GM21528 (cell line): ENCODE measurements at regions not wholly inside any gene's neighbourhood (a gene's known extent, or its start where the extent isn't known, plus 50 kb on each side); places are given as distances from the start of the nearest gene placed in this dataset.
"Not testable (repeated sequence)": the region's sequence is repeated elsewhere in the genome, so short reads cannot be mapped to it uniquely, and the experiment has no call there.

Experiments used
- ATAC-seq: cut with Tn5 transposase; IDR thresholded peaks from one replicate; pipeline ENCODE4 v1.9.1; 2021; ENCODE audit warnings: mild to moderate bottlenecking, moderate library complexity; ENCODE audit not compliant: unreplicated experiment, low FRiP score

- ATAC-seq, result no peak
Measured at GRCh38 chr3:144859161-144859560, 887.5 kb downstream of the DIPK2A start.

DNA sequence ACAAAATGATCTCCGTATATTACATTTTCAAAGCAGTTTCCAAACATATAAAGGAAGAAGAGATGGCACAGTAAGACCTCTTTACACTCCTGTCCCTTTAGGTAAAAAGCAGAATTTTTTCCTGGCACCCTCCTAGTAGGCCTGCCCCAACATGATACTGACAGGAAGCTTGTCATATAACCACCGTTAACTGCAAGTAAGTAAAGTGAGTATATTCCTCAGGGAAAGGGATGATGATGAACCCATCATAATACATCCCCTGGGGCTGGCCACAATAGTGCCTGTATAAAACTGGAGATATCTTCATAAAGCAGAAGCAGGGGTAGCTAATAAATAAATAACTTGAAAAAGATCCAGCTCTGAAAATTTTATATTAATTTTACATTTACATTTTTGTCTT, 893.0 kb downstream of the DIPK2A start:
- no peak for ATAC-seq

DNA sequence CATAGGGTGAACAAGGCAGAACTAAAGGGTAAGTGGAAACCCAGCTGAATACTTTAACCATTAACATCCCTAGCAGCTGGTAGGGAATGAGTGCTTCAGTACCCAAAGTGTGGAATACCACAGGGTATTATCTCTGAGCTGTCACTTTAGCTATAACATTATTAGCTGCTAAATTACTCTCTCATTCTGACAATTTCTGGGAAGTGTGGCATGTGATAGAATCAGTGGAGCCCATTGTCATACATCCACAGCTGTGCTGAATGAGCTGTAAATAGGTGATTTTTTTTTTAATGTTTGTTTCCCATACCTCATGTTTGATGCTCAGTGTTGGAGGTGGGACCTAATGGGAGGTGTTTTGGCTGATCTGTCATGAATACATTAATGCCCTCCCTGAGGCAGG, 894.3 kb downstream of the DIPK2A start:
- no peak for ATAC-seq

DNA sequence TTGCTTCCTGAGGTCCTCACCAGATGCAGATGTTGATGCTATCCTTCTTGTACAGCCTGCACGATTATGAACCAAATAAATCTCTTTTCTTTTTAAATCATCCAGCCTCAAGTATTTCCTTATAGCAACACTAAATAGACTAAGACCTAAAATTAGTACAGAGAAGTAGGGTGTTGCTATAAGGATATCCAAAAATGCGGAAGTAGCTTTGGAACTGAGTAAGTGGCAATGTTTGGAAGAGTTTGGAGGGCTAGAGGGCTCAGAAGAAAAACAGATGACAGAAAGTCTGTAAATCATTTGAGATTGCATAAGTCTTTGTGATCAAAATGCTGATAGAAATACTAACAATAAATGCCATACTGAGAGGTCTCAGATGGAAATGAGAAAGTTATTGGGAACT, 894.9 kb downstream of the DIPK2A start:
- no peak for ATAC-seq

DNA sequence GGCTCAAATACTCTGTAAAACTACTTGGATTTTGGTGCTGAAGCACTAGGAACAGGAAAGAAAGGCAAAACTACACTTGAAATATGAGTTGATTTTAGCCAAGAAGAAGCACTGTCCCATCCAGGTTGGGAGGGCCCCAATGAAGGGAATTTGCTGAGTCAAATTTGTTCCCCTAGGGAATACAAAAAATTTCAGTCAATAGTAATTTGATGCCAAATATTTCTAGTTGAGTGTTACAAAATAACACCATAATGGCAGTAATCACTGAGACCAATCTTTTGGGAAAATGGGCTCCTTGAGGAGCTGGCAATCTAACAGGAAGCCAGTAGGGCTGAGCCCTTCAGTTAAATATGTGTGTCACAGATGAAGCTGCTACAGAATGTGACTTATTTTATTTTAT, 896.9 kb downstream of the DIPK2A start:
- no peak for ATAC-seq

- no peak for ATAC-seq
Measured at GRCh38 chr3:144873066-144873465, 901.4 kb downstream of the DIPK2A start.

- no peak for ATAC-seq
Measured at GRCh38 chr3:144875211-144875610, 903.6 kb downstream of the DIPK2A start.

GRCh38 chr3:144877356-144877755, 905.7 kb downstream of the DIPK2A start:
- ATAC-seq, result no peak

- ATAC-seq, result no peak
Measured at GRCh38 chr3:144879701-144880100, 908.1 kb downstream of the DIPK2A start.

DNA sequence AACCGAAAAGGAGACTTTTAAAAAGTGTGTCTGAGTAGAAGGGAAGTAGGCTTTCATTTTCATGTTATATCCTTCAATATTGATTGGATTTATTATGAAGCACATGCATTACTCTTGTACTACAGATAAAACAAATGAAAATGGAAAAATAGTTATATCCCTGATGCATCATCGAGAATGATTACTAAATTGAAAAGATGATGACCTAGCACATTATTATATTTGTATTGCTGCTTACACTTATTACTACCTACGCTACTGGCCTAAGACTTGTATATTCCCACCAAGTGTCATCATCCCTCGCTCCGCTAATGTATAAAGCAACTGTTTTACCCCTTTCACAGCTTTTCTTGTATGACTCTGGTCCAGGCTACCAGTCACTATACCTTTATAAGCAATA, 922.4 kb downstream of the DIPK2A start:
- ATAC-seq, result no peak

DNA sequence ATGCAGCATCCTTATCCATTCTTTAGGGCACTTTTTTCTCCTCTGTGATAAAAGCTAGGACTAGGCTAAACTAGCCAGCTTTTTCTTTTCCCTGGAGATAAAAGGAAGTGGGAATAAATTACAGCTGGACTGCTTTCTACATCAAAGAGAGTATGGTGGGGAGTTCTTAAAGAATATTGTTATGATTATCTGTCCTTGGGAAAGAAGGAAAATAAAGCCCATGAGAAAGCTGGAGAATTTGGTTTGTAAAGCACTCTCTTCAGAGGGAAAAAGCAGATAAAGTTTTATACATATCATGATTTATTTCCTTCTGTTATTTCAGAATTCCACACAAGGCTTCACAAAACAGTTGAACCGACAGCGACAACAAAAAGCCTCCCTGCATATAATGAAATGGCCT, 923.0 kb downstream of the DIPK2A start:
- no peak for ATAC-seq

DNA sequence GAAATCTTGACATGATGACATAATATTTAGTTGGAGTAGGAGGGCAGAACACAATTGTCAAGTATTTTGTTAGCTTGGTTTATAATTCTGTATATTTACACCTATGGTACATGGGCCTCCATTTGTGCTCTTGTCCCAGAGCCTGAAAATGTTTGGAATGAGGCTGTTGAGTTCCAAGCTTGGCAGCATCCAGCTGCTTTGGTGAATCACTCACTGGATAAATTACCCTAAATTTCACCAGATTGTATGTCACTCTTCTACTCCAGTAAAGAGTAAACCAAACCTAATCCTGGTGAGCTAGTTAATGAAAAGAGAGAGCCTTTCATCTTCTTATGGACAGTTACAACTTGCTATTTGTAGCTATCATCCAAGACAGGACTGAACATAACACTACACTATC, 928.7 kb downstream of the DIPK2A start:
- no peak for ATAC-seq

DNA sequence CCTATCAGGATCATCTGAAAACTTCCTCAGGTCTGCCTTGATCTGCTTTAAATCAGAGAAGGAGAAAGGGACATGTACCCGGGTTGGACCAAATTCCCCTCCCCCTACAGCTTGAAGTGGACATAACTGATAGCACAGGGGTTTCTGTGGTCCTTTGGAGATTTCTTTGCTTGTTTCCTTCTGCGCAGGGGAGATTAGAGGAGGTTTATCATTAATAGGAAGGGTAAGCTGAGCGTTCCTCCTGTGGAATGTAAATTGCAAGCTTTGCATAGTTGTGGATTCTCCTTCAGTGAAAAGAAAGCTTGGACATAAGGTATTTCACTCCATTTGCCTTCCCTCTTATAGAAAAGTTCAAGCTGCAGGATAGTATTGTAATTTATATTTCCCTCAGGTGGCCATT, 936.0 kb downstream of the DIPK2A start:
- ATAC-seq, result not testable (repeated sequence)

DNA sequence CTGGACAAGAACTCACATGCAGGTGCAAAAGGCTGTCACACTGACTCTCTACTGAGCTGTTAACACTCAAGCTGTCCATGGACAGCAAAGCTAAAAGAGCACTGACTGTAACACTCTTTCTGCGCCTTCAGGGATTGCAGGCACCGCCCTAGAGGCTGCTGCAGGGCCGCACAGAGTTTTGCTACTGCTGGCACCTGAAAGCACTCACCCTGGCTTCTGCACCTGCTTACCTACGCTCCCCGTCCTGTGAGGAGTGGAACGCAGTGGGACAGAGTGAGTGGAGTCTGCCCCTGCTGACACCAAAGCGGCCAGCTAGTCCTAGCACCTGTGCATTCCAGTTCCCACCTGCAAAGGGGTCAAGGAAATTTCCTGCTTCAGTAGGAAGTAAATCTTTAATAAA, 941.3 kb downstream of the DIPK2A start:
- no peak for ATAC-seq

DNA sequence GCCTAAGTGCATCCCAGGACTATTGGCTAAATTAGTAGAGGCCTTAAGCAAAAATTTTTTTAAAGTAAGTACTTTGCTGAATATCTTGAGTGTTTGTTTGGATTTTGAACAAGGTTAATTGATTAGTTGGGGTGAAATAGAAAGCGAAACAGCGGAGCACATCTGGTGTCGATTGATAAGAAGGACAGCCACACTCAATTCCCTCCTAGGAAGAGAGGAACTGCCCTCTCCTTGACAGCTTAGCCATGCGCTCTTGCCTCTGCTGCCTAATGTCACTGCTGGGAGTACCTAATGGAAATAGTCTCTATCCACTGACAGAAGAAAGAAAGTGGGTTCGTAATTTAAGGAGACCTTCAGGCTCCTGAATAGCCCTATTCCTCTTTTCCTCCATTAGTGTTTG, 943.6 kb downstream of the DIPK2A start:
- ATAC-seq, result no peak

DNA sequence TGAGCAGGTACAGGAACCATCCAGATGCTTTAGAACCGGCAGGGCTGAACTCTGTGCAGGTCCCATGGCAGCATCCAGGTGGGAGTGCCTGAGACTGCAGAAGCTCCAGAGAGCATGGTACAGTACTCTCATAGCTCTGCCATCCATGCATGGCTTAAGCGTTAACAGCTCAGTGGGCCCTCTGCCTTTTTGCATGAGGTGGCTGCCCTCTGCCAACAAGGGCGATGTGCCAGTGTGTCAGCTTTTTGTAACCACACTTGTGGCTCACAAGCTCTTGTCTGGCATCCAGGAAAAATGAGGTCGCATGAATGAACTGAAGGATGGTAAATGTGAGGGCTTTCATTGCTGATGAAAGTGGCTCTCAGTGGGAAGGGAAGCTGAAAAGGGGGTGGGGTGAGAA, 950.1 kb downstream of the DIPK2A start:
- ATAC-seq, result no peak

- no peak for ATAC-seq
Measured at GRCh38 chr3:144923046-144923775, 951.6 kb downstream of the DIPK2A start.

DNA sequence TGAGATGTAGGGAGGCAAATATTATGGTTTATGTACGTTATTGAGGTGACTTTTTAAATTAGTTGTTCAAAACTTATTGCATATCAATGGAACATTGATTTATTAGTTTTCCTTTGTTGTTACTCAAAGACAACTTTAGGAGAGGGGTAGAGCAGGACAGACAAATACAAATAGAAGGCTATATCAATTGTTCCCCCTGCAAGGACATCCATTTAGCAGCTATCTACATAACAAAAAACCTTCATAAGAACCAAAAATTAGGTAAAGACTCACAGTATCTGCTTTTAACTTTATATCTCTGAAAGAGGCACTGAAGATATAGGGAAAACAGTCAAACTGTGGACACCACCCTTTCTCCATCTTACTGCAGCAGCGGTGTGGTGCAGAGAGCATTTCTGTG, 958.8 kb downstream of the DIPK2A start:
- ATAC-seq, result no peak

DNA sequence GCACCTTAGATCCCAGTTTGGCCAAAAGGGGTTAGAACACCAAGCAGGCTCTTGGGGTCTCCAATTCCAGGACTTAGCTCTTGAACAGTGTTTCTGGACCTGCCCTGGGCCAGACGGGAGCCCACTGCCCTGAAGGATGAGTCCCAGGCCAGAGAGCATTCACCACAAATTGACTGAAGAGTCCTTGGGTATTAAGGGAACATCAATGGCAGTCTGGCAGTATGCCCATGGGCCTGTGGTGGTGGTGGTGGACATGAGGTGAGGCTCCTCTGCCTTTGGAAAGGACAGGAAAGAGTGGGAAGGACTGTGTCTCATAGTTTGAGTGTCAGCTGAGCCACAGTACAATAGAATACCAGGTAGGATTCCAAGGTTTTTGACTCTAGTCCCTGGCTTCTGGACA, 960.0 kb downstream of the DIPK2A start:
- ATAC-seq, result no peak

- ATAC-seq, result no peak
Measured at GRCh38 chr3:144942093-144942837, 970.6 kb downstream of the DIPK2A start.

- no peak for ATAC-seq
Measured at GRCh38 chr3:144942838-144943197, 971.2 kb downstream of the DIPK2A start.

GRCh38 chr3:144947895-144948294, 976.3 kb downstream of the DIPK2A start:
- ATAC-seq, result no peak
